ENCODE measurements at regions not wholly inside any gene's neighbourhood (a gene's known extent, or its start where the extent isn't known, plus 50 kb on each side); places are given as distances from the start of the nearest gene placed in this dataset.

- Histone ChIP-seq H3K27me3 (ENCODE audit: control insufficient read depth in 2 of 2, insufficient read depth in 2 of 2, low read length in 2 of 2) (no peaks in the 10 kb centered on the region), H3K79me2 (ENCODE audit: control insufficient read depth, insufficient read depth, low read length) (no peaks in the 10 kb centered on the region), H3K9ac (replicated peaks; ENCODE audit: extremely low read depth, insufficient read depth, low read length) (no peak overlapping the region), H3K36me3 (ENCODE audit: control insufficient read depth in 2 of 2, extremely low read depth in 1 of 2, insufficient read depth in 2 of 2, low read length in 2 of 2) (no peaks in the 10 kb centered on the region), H3K4me2 (ENCODE audit: insufficient read depth, low read length) (no peak overlapping the region), H4K20me1 (replicated peaks; ENCODE audit: control insufficient read depth, extremely low read depth, insufficient read depth, low read length) (no peaks in the 10 kb centered on the region), H2AFZ (ENCODE audit: low read depth, low read length) (no peak overlapping the region), H3K9me3 (replicated peaks; ENCODE audit: control insufficient read depth, insufficient read depth, low read length) (no peaks in the 10 kb centered on the region), H3K9me1 (replicated peaks; ENCODE audit: control insufficient read depth, extremely low read depth, insufficient read depth, low read length) (no peaks in the 10 kb centered on the region), H3K4me1 (ENCODE audit: control insufficient read depth, extremely low read depth, insufficient read depth, low read length) (no peaks in the 10 kb centered on the region), H3K4me3 (replicated peaks in 1 of 3; ENCODE audit: insufficient read depth in 1 of 3, low read depth in 1 of 3, low read length in 3 of 3) (no peak overlapping the region), H3K27ac (ENCODE audit: insufficient read depth, low read depth, low read length) (no peak overlapping the region)
- ChIA-PET POLR2A (no interaction called here), CTCF (no interaction called here)
- DNase-seq (ENCODE audit: low read depth, low spot score) (no peak), FAIRE-seq (no peak)
- dilution Hi-C loops (cut with MboI; ENCODE audit: extremely low pct_ligation_motif_present, low sequenced_read_pairs) (no loop called here), intact Hi-C loops (cut with micrococcal nuclease) (no loop called here)
- TF ChIP-seq CTCF (IDR thresholded peaks at IDR 0.05; ENCODE audit: extremely low read depth in 1 of 2, insufficient read depth in 1 of 2, low read depth in 1 of 2, low read length in 2 of 2) (no peak), GATA2 (IDR thresholded peaks at IDR 0.05; ENCODE audit: insufficient read depth, insufficient read length, low read depth, low read length) (no peak), MYC (IDR thresholded peaks at IDR 0.05; ENCODE audit: low read depth, low read length) (no peak), JUN (IDR thresholded peaks at IDR 0.05; ENCODE audit: borderline replicate concordance, insufficient read depth, insufficient read length, low read depth) (no peak), POLR2A (IDR thresholded peaks at IDR 0.05; ENCODE audit: low read depth, low read length) (no peak), POLR2AphosphoS5 (IDR thresholded peaks at IDR 0.05; ENCODE audit: insufficient read depth, low read depth, low read length) (no peak), MAX (IDR thresholded peaks at IDR 0.05; ENCODE audit: insufficient read depth, insufficient read length) (no peak), FOS (IDR thresholded peaks at IDR 0.05; ENCODE audit: borderline replicate concordance, insufficient read depth, low read length) (no peak), EZH2 (IDR thresholded peaks at IDR 0.05; ENCODE audit: borderline replicate concordance, low read depth, low read length, severe bottlenecking) (no peak)
- BruUV-seq (replicated peaks), result no TSS peak
Observed at GRCh38 chr10:123346581-123346980, 192.4 kb downstream of the BUB3 start.
